Aorta (tissue), 5 donors: ENCODE measurements at regions not wholly inside any gene's neighbourhood (a gene's known extent, or its start where the extent isn't known, plus 50 kb on each side); places are given as distances from the start of the nearest gene placed in this dataset.

Source experiments
- ATAC-seq: fragments of 200-7000 bp; cut with Tn5 transposase; one replicate; pipeline ENCODE4 v1.9.1; 2022; ENCODE audit warnings: moderate library complexity; ENCODE audit not compliant: low FRiP score
- DNase-seq, 2 donors: peaks; one replicate each; pipeline ENCODE4 v3.0.0-alpha.2; 2020
- H3K27ac ChIP-seq, 2 donors: one replicate each; pipeline ENCODE4 v1.5.1; 2013; ENCODE audit warnings: low read length in 2 of 2, mild to moderate bottlenecking in 2 of 2, moderate library complexity in 2 of 2, control low read depth in 1 of 2, inconsistent platforms in 1 of 2, low read depth in 1 of 2
- H3K27me3 ChIP-seq, 2 donors: one replicate each; pipeline ENCODE4 v1.6.1; 2013; ENCODE audit warnings: control low read depth in 1 of 2, low read length in 1 of 2, mild to moderate bottlenecking in 1 of 2, moderate library complexity in 1 of 2; ENCODE audit not compliant: insufficient read depth in 2 of 2, control insufficient read depth in 1 of 2
- H3K36me3 ChIP-seq, 2 donors: one replicate each; pipeline ENCODE4 v1.6.1; 2013; ENCODE audit warnings: control low read depth in 1 of 2, low read length in 1 of 2, mild to moderate bottlenecking in 1 of 2; ENCODE audit not compliant: insufficient read depth in 2 of 2, control insufficient read depth in 1 of 2
- H3K4me1 ChIP-seq, 2 donors: one replicate each; pipeline ENCODE4 v1.6.1; 2013; ENCODE audit warnings: low read length in 2 of 2, control low read depth in 1 of 2, mild to moderate bottlenecking in 1 of 2, moderate library complexity in 1 of 2; ENCODE audit not compliant: insufficient read depth in 2 of 2, control insufficient read depth in 1 of 2
- H3K4me3 ChIP-seq, 2 donors: one replicate each; pipeline ENCODE4 v1.5.1; 2013; ENCODE audit warnings: low read length in 2 of 2, control low read depth in 1 of 2, mild to moderate bottlenecking in 1 of 2
- H3K9me3 ChIP-seq: one replicate; pipeline ENCODE4 v1.6.1; 2013; ENCODE audit warnings: mild to moderate bottlenecking, low read length; ENCODE audit not compliant: control insufficient read depth
- WGBS, 2 donors: extraction: QIAGEN DNeasy Blood & Tissue Kit; methylation state at CpG; one replicate each; pipeline ENCODE4 v1.1.7; 2013; 5-methylcytosine and 5-hydroxymethylcytosine counted together
- intact Hi-C, 2 donors: fragments of 100-400 bp; cut with DNase I; formaldehyde crosslinking; loops; one replicate each; pipeline versions ENCODE4 v1.14.2 to v1.15.0; 2022
- donor health status: healthy with polysubstance abuse.
- donor health status: Bipolar disorder and iron deficiency.
- donor health status: DM: no; HTN: no; CAD: no.
- donor health status: DM: no; HTN: no; CAD: no.
- donor health status: DM: yes; HTN: yes; CAD: no.

DNA sequence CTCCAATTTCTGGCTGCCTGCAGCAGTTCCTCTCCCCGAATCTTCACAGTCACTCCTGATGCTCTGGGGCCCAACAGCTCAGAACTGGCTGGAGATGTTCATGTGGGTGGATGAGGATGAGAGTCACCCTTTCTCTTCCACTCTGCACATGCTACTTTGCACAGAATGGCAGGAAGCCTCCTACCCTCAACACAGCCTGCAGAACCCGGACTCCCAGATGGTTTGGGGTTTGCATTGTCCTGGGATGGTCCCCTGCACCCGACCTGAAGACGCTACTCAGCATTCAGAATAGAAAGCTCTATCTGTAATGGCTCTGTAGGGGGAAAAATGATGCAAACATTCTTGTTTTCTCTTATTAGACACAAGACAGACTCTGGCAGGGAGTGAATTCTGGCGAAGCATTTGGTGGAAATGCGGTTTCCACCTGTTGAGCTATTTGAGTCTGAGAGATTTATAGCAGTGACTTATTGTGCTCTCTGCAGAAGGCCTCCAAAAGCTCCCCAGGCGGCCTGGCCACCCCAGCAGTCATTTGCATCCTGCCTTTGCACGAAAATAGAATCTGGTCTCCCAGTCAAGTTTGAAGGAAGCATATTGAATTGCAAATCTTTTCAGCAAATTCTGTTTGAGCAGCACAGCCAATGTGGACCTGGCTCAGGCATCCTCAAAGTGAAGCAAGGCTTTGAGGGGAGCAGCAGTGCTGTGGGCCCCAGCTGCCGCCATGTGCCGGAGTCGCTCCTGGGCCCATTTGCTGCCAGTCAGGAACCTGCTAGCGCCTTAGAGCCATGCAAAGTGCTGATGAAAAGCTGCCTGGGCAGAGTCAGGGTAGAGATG is 309.3 kb downstream of the TCERG1L start:
- no peak for ATAC-seq
- DNase-seq = no peak
- H3K36me3 ChIP-seq = no peaks in the 10 kb centered on the region
- H3K9me3 ChIP-seq = no peaks in the 10 kb centered on the region
- H3K27ac ChIP-seq = no peak overlapping the region
- H3K4me1 ChIP-seq = no peaks in the 10 kb centered on the region
- no peak overlapping the region for H3K4me3 ChIP-seq
- WGBS, 2 donors = 41 to 43% methylated on average over 12 of the region's 12 CpGs
- intact Hi-C loops = no loop called here
- no peaks in the 10 kb centered on the region for H3K27me3 ChIP-seq

DNA sequence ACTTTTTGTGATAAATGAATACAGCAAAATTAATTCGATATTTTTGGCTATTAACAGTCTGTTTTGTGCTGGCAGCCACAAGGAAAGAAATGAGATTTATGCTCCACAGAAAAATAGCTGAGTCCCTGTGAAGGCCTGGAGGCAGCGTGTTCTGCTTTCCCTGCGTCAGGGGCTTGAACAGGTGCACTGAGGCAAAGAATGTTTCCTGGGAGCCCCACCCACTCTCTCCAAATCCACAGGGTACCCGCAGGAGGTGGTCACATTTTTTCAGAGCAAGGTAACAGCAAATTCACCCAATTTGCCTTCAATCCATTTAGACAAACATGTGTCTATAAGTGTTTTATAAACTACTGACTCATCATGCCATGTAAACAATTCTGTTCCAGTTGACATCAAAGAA is 308.1 kb downstream of the TCERG1L start:
- Histone ChIP-seq H3K4me3 (no peak overlapping the region), H3K9me3 (no peaks in the 10 kb centered on the region), H3K27ac (no peak overlapping the region), H3K4me1 (no peaks in the 10 kb centered on the region), H3K36me3 (no peaks in the 10 kb centered on the region), H3K27me3 (no peaks in the 10 kb centered on the region)
- DNase-seq = no peak
- intact Hi-C loops = no loop called here
- WGBS, 2 donors = 71 to 74% methylated on average over 4 of the region's 4 CpGs
- ATAC-seq = no peak

DNA sequence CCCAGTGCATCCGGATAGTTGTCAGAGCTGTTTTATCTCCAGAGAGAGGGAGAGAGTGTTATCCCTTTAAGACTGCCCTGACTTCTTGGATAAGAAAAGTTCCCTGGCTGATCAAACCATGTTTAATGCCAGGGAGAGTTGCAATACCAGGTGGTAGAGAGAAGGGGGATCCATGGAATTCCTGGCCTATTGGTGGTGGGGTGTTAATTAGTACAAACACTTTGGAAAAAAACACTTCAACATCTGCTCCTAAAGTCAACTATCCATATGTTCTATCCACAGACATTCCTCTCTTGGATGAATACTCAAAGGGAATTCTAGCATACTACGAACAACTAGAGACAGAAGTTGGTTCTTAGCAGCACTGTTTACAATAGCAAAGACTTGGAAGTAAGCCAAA is 307.2 kb downstream of the TCERG1L start:
- no peaks in the 10 kb centered on the region for H3K4me1 ChIP-seq
- H3K27me3 ChIP-seq = no peaks in the 10 kb centered on the region
- H3K36me3 ChIP-seq = no peaks in the 10 kb centered on the region
- H3K4me3 ChIP-seq = no peak overlapping the region
- DNase-seq = no peak
- intact Hi-C loops = no loop called here
- H3K9me3 ChIP-seq = no peaks in the 10 kb centered on the region
- no peak overlapping the region for H3K27ac ChIP-seq
- WGBS, 2 donors = 46 to 48% methylated on average over 2 of the region's 2 CpGs
- no peak for ATAC-seq

DNA sequence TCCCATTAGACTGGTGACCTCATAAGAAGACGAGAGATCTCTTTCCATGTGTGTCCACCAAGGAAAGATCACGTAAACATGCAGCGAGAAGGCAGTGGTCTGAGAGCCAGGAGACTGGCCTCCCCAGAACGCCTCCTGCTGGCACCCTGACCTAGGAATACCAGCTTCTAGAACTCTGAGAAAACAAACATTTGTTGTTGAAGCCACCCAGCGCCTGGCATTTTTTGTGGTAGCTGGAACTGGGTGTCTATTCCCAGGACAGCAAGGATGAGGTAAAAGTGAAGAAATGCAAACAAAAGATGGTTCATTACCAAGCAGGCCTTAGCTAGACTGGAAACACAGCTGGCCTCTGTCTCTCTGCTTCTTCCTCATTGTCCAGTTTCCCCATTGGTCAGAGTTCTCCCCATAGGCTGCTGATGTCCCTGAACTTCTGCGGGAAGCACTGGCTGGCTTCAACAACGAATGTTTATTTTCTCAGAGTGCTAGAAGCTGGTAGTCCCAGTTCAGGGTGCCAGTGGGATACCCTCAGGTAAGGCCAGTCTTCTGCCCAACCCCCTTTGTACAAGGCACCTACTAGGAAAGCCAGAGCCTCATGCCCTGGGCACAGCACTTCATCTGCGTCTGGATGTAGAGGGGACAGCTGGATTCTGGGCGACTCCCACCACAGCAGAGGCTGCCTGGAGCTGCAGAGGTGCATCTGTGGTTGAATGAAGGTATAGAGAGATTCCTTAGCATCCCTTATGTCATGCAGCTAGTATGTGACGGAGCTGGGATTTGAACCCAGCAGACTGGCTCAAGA is 304.9 kb downstream of the TCERG1L start:
- 80 to 83% methylated on average over 10 of the region's 10 CpGs for WGBS, 2 donors
- Histone ChIP-seq H3K27me3 (no peaks in the 10 kb centered on the region), H3K4me1 (no peaks in the 10 kb centered on the region), H3K27ac (no peak overlapping the region), H3K4me3 (no peak overlapping the region), H3K36me3 (no peaks in the 10 kb centered on the region), H3K9me3 (no peaks in the 10 kb centered on the region)
- intact Hi-C loops = no loop called here
- no peak for DNase-seq
- no peak for ATAC-seq

DNA sequence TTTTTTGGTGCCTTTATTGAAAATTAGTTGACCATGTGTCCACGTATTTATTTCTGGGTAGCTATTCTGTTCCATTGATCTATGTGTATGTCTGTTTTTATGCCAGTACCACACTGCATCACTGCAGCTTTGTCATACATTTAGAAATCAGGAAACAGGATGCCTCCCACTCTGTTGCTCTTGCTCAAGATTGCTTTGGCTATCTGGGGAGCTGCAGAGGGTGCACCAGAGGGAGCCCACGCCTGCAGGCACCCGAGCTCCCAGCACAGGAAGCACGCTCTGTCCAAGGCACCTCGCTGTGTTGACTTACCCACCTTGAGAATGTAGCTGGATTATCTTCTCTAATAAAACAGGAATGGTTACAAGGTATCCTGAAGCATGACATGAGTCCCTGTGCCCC is 301.7 kb downstream of the TCERG1L start:
- DNase-seq (no peak), ATAC-seq (no peak)
- no peak overlapping the region for H3K4me3 ChIP-seq
- H3K9me3 ChIP-seq = no peaks in the 10 kb centered on the region
- H3K27ac ChIP-seq = no peak overlapping the region
- intact Hi-C loops = no loop called here
- H3K27me3 ChIP-seq = no peaks in the 10 kb centered on the region
- 68 to 73% methylated on average over 5 of the region's 5 CpGs for WGBS, 2 donors
- no peaks in the 10 kb centered on the region for H3K4me1 ChIP-seq
- no peaks in the 10 kb centered on the region for H3K36me3 ChIP-seq

- WGBS, 2 donors = 88% methylated on average over 11 of the region's 11 CpGs
- H3K4me1 ChIP-seq = no peaks in the 10 kb centered on the region
- H3K9me3 ChIP-seq = no peaks in the 10 kb centered on the region
- H3K4me3 ChIP-seq = no peak overlapping the region
- no peak overlapping the region for H3K27ac ChIP-seq
- ATAC-seq (no peak), DNase-seq (no peak)
- intact Hi-C loops = no loop called here
- H3K36me3 ChIP-seq = no peaks in the 10 kb centered on the region
- H3K27me3 ChIP-seq = no peaks in the 10 kb centered on the region
Observed at GRCh38 chr10:131010965-131011575, 300.5 kb downstream of the TCERG1L start.

DNA sequence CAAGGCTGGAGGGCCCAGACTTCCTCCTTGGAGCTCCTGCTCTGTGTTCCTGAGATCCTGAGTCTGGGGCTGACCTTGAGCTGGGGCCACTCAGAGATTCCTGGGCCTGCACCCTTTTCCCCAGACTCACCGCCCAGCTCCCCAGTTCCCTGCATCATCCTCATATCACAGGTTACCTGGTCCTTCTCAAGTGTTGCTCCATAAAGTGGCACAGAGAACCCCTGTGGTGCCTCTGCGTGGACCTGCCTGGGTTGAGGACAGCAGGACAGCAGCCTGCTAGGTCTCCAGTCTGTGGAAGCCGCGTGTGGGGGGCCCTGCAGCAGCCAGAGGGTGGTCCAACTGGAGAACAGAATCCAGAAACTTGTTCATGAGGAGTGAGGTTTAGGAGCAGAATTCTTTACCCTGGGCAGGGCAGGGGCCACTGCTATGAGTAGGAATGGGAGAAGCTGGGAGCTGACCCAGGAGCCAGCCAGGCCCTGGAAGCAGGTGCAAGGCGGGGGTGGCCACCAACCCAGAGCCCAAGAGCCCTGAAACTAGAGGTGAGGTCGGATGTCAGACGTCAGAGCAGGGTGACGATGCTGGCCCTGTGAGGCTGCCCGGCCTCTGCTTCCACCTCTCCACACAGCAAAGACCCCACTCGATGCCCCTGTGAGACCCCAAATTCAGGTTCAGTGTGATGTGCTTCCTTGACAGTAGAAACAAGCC is 299.4 kb downstream of the TCERG1L start:
- 80 to 82% methylated on average over 10 of the region's 10 CpGs for WGBS, 2 donors
- intact Hi-C loops = no loop called here
- Histone ChIP-seq H3K4me1 (no peaks in the 10 kb centered on the region), H3K27me3 (no peaks in the 10 kb centered on the region), H3K4me3 (no peak overlapping the region), H3K9me3 (no peaks in the 10 kb centered on the region), H3K27ac (no peak overlapping the region), H3K36me3 (no peaks in the 10 kb centered on the region)
- ATAC-seq (no peak), DNase-seq (no peak)

DNA sequence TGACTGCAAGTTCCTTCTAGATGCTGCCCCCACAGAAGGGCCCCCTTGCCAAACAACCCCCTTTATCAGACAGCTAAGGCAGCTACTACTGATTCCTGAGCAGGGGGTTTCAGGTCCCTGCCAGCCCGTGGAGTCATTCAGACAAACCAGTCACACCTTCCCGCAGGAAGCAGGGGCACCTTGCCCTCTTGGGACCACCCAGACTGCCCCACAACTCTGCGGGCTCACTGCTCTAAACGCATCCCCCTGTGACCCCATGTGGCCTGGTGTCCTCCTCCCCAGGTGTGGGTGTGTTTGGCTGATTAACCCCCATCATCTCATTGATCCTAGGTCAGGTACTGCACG is 298.9 kb downstream of the TCERG1L start:
- 61 to 62% methylated on average over 5 of the region's 5 CpGs for WGBS, 2 donors
- H3K4me1 ChIP-seq = no peaks in the 10 kb centered on the region
- no peak overlapping the region for H3K27ac ChIP-seq
- DNase-seq = no peak
- H3K4me3 ChIP-seq = no peak overlapping the region
- intact Hi-C loops = no loop called here
- no peaks in the 10 kb centered on the region for H3K27me3 ChIP-seq
- peaks cover 2% of the 10 kb centered on the region for H3K9me3 ChIP-seq
- no peak for ATAC-seq
- H3K36me3 ChIP-seq = no peaks in the 10 kb centered on the region
